Stimulated activated CD4-positive, alpha-beta T cell treated with anti-CD3 and anti-CD28 coated beads, Interleukin-12 subunit alpha, Interleukin-12 subunit beta, amount 100 ng/mL, for 24 hours (primary cell): ENCODE measurements at regions not wholly inside any gene's neighbourhood (a gene's known extent, or its start where the extent isn't known, plus 50 kb on each side); places are given as distances from the start of the nearest gene placed in this dataset.
"Not testable (repeated sequence)": the region's sequence is repeated elsewhere in the genome, so short reads cannot be mapped to it uniquely, and the experiment has no call there.

ENCODE experiments used
- DNase-seq, 2 experiments: peaks; one replicate each; pipeline ENCODE4 v3.0.0-alpha.2; 2020; ENCODE audit warnings: low read depth in 2 of 2

DNA sequence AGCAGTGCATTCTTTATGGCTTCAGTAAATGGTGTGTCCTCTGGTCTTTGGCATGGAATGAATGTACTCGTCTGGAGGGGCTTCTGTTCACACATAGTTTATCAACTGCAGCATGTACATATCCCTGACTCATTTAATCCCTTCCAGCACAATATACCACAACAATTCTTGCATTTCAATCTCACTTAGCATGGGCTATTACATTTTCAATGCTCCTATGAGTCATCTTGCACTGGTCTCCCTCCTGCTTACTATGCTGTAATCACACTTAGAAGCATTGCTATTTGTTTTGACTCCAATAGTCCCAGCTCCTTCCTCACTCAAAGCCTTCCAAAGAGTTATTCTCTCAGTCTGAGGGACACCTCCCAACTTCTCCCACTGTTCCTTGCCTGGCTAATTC is 180.9 kb upstream of the NUDT10 start:
- no peak for DNase-seq

GRCh38 chrX:51155157-51155556 is 177.5 kb upstream of the NUDT10 start:
- DNase-seq, result no peak

GRCh38 chrX:51155566-51155965 is 177.1 kb upstream of the NUDT10 start:
- DNase-seq, result no peak

GRCh38 chrX:51158231-51158630 is 174.4 kb upstream of the NUDT10 start:
- DNase-seq, result no peak

DNA sequence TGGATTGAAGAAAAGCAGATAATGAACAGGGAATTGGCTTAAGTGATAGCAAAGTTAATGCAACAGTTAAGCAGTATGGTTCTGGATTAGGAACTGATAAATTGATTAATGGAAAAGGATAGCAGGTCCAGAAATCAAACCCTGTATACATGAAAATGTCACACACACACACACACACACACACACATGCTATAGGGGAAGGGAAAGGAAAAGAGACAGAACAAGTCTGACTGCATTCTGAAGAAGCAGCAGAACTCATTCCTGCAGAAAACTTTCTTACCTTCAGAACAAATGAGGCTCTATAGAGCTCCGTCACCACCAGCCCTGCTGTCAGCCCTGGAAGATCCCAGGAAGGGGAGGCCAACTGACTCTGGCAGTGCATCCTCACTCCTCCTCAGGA is 173.2 kb upstream of the NUDT10 start:
- not testable (repeated sequence) for DNase-seq

DNA sequence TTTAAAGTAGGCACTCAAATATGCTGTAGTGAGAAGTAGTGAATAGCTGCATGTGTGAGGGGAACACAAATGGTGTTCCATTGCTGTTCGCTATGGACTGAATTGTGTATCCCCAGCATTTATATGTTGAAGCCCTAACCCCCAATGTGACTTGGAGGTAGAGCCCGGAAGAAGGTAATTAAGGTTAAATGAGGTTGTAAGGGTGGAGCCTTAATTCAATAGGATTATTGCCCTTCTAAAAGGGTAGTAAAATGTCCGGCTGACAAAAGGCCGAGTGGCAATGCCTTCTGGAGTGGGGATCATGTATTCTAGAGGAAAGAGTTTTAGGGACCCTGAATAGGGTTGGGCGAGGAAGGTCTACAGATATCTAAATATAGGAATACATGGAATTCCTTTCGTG is 168.9 kb upstream of the NUDT10 start:
- DNase-seq, result no peak

DNA sequence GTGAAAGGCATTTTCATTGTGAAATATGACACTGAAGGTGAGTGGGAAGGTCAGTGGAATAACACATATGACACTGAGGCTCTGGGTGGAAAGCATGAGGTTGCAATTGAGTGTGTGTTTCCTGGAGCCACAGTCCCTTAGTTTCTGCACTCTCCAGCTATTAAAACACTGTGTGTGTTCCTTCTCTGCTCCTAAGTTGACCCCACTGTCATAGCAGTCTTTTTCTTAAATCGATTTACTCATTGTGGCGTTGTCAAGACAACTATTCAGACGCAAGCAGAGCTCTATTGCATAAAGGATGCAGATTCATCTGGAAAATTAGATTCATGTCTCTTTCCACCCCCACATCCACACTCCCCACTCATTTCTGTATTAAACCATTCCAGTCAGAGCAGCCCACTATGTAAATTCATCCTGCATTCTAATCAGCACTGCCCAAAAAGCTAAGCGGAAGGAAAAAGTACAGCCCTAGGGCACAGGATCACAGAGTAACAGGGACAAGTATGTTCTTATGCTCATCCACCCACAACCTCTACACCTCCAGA is 154.2 kb upstream of the NUDT10 start:
- DNase-seq, result not testable (repeated sequence)

DNA sequence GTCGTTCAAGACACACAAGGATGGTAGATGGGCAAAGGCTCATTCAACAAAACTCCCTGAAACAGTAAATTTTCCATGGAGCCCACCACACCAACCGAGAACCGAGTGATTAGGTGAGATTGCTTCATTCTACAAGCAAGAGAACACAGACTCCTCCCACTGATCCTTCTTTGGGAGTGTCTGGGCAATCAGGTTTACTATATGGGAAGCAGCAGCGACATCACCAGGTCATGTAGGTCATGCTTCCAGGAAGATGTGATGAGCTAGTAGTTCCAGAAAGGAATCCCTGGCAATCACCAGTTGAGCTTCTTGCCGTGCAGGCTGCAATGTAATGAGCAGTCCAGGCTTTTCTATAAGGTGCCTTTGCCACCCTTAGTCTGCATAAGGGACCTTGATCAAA is 152.8 kb upstream of the NUDT10 start:
- DNase-seq, result not testable (repeated sequence)

GRCh38 chrX:51182545-51182944 is 150.1 kb upstream of the NUDT10 start:
- no peak for DNase-seq

GRCh38 chrX:51192104-51192503 is 140.5 kb upstream of the NUDT10 start:
- no peak for DNase-seq

DNA sequence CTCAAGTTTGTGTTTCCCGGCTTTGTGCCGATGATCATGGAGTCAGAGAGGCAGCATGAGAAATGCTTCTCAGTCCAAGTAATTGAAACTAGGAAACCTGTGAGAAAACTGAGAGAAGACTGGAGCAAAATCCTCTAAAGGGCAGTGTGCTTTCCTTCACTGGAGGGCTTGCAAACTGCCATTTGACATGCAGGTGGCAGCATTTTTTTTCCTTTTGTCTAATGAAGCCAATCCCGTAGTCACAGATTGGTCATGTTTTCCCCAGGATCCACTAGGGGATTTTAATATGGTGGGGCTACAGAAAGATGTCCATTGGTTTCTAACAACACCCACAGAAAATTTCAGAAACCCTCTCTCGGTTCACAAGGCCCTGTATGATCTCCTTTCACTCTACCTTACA is 117.4 kb upstream of the NUDT10 start:
- no peak for DNase-seq

GRCh38 chrX:51215856-51216255 is 116.8 kb upstream of the NUDT10 start:
- DNase-seq, result no peak

DNA sequence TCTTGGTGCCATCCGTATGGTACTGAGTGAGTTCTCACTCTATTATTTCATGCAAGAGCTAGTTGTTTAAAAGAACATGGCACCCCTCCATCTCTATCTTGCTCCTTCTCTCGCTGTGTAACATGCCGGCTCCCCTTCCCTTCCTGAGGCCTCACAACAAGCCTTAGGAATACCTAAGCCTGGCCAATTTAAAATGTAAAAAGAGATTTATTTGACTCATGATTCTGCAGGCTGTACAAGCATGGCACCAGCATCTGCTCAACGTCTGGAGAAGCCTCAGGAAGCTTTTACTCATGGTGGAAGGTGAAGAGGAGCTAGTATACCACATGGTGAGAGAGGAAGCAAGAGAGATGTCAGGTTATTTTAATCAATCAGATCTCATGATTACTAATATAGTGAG is 90.4 kb upstream of the NUDT10 start:
- DNase-seq, result no peak

- DNase-seq, result no peak
These were observed 75.1 kb upstream of the NUDT10 start for GRCh38 chrX:51257490-51257889.

- DNase-seq, result not testable (repeated sequence)
These were observed 70.4 kb upstream of the NUDT10 start for GRCh38 chrX:51262271-51262670.

DNA sequence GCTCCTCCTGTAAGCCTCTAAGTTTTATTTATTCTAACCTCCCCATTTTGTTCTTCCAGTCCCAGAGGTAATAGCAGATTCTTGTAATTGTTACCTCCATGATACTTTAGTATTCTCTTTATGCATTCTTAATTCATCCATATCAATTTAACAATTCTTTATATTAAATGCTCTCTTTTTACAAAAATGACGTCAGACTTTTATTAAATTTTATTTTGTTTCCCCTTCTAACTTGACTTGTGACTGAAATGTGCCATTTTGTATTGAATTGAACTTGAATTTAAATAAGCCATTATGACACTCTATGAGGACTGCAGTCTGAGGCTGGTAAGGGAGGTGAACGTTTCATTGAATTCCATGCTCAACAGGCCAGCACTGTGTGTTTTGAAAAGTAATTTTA is 60.0 kb upstream of the NUDT10 start:
- DNase-seq, result no peak

- no peak for DNase-seq
These were observed 50.8 kb upstream of the NUDT10 start for GRCh38 chrX:51281758-51282318.
